DOHH2 (cell line): ENCODE measurements at regions not wholly inside any gene's neighbourhood (a gene's known extent, or its start where the extent isn't known, plus 50 kb on each side); places are given as distances from the start of the nearest gene placed in this dataset.

ENCODE experiments used
- H3F3A ChIP-seq: fragments of 200-600 bp; sonication (generic), shearing (Covaris generic); 2 replicates; pipeline ENCODE4 v1.6.0; 2016; ENCODE audit warnings: antibody characterized with exemption, mild to moderate bottlenecking; ENCODE audit not compliant: control insufficient read depth, insufficient read depth
- H3K27ac ChIP-seq: fragments of 200-600 bp; sonication (generic); 2 replicates; pipeline ENCODE4 v1.5.1; 2014; ENCODE audit warnings: low read depth, mild to moderate bottlenecking, low read length, moderate library complexity
- H3K27me3 ChIP-seq: fragments of 200-600 bp; sonication (generic); 2 replicates; pipeline ENCODE4 v1.6.1; 2014; ENCODE audit warnings: mild to moderate bottlenecking, low read length, mixed read lengths; ENCODE audit not compliant: control insufficient read depth
- H3K36me3 ChIP-seq: fragments of 200-600 bp; sonication (generic); 2 replicates; pipeline ENCODE4 v1.6.1; 2014; ENCODE audit warnings: mild to moderate bottlenecking, low read length, moderate library complexity, mixed read lengths; ENCODE audit not compliant: control insufficient read depth
- H3K4me1 ChIP-seq: fragments of 200-600 bp; sonication (generic); 2 replicates; pipeline ENCODE4 v1.6.1; 2014; ENCODE audit warnings: mild to moderate bottlenecking, low read length, mixed read lengths; ENCODE audit not compliant: control insufficient read depth
- H3K4me2 ChIP-seq: fragments of 200-600 bp; sonication (generic); 2 replicates; pipeline ENCODE4 v1.6.0; 2014; ENCODE audit warnings: mild to moderate bottlenecking, low read length, moderate library complexity
- H3K4me3 ChIP-seq: fragments of 200-600 bp; sonication (generic); 2 replicates; pipeline ENCODE4 v1.5.1; 2014; ENCODE audit warnings: mild to moderate bottlenecking, low read length, mixed read lengths
- H3K79me2 ChIP-seq: fragments of 200-600 bp; sonication (generic); 2 replicates; pipeline ENCODE4 v1.6.1; 2014; ENCODE audit warnings: mild to moderate bottlenecking, low read length, mixed read lengths; ENCODE audit not compliant: control insufficient read depth
- H3K9me2 ChIP-seq: fragments of 200-600 bp; sonication (generic); replicated peaks from 2 replicates; pipeline ENCODE4 v1.6.1; 2014; ENCODE audit warnings: mild to moderate bottlenecking, low read length, mixed read lengths; ENCODE audit not compliant: control insufficient read depth
- H3K9me3 ChIP-seq: fragments of 200-600 bp; sonication (generic); 2 replicates; pipeline ENCODE4 v1.6.1; 2014; ENCODE audit warnings: antibody characterized with exemption, low read length, mixed read lengths; ENCODE audit not compliant: control insufficient read depth, insufficient read depth
- H4K20me1 ChIP-seq: fragments of 200-600 bp; sonication (generic); 2 replicates; pipeline ENCODE4 v1.6.0; 2014; ENCODE audit warnings: low read depth, mild to moderate bottlenecking, antibody characterized with exemption, low read length, moderate library complexity; ENCODE audit not compliant: control insufficient read depth, insufficient read depth
- EZH2phosphoT487 ChIP-seq: fragments of 200-600 bp; sonication (generic); IDR thresholded peaks from 2 replicates; pipeline ENCODE4 v1.6.1; 2017; ENCODE audit warnings: borderline replicate concordance, mild to moderate bottlenecking, antibody characterized with exemption, low read length, moderate library complexity, mixed read lengths
- TF ChIP-seq, protein P1 (sequence below): fragments of 200-600 bp; sonication (generic); IDR thresholded peaks from one replicate; pipeline ENCODE4 v1.5.1; 2014; ENCODE audit warnings: antibody characterized with exemption, mild to moderate bottlenecking, low read depth, low read length; ENCODE audit not compliant: poor library complexity, severe bottlenecking

DNA sequence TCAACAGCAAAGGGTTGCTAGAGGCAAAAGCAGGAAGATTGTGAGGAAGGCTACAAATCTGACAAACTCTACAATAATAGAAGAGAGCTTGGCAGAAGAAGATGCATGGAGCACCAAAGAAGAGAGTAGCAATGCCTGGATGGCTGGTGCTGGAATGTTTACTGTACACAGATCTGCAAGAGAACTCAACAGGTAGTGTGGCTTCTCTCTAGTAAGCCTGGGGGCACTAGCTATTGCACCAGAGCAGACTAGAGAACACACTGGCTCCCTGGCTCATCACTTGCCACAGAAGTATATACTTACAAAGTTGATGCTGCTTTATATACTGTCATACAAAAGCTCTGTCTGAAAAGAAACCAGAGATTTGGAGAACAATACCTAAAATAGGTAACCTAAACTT, 475.0 kb upstream of the NCAM2 start:
- H3K4me2 ChIP-seq, result no peak overlapping the region
- H3K9me2 ChIP-seq, result no peaks in the 10 kb centered on the region
- no peaks in the 10 kb centered on the region for H3F3A ChIP-seq
- H4K20me1 ChIP-seq, result no peaks in the 10 kb centered on the region
- no peak overlapping the region for H3K4me3 ChIP-seq
- no peak overlapping the region for H3K27ac ChIP-seq
- no peaks in the 10 kb centered on the region for H3K4me1 ChIP-seq
- H3K9me3 ChIP-seq, result peaks cover 2% of the 10 kb centered on the region; the same call in 1 of the 2 replicates
- H3K79me2 ChIP-seq, result no peaks in the 10 kb centered on the region
- H3K36me3 ChIP-seq, result no peaks in the 10 kb centered on the region
- TF ChIP-seq, protein P1, sequence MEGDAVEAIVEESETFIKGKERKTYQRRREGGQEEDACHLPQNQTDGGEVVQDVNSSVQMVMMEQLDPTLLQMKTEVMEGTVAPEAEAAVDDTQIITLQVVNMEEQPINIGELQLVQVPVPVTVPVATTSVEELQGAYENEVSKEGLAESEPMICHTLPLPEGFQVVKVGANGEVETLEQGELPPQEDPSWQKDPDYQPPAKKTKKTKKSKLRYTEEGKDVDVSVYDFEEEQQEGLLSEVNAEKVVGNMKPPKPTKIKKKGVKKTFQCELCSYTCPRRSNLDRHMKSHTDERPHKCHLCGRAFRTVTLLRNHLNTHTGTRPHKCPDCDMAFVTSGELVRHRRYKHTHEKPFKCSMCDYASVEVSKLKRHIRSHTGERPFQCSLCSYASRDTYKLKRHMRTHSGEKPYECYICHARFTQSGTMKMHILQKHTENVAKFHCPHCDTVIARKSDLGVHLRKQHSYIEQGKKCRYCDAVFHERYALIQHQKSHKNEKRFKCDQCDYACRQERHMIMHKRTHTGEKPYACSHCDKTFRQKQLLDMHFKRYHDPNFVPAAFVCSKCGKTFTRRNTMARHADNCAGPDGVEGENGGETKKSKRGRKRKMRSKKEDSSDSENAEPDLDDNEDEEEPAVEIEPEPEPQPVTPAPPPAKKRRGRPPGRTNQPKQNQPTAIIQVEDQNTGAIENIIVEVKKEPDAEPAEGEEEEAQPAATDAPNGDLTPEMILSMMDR, result no peak
- TF ChIP-seq EZH2phosphoT487, result no peak
- H3K27me3 ChIP-seq, result no peaks in the 10 kb centered on the region

DNA sequence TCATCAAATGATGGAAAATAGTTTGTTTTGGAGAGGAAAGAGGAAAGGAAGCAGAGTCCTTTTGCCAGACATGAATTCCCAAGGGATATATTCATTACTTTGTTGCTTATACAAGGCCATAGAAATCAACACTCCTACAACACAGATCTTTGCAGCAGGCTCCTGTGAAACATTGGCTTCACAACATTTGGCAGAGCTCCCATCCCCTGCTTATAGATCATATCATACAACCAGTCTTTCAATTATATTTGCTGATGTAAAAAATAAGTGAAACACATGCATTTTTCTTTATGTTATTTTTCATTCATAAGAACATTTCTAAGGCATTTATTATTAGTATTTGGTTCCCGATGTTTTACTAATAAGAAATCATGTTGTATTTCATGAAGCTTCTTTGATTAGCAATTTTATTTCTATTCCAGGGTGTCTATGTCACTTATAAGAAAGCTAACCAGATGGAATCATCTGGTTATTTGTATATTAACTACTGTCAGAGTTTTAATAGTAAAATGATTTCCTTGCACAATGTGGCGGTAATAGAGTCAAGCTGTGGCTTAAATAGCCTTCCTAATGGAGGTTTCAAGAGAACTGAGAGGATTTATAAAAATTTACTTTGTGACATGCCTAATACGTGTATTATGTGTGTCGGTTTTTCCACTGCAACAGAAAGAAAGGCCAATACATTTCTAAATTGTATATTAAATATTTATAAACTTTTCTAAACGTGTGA, 470.3 kb upstream of the NCAM2 start:
- Histone ChIP-seq H3K27me3 (no peaks in the 10 kb centered on the region), H3K4me3 (no peak overlapping the region), H3F3A (no peaks in the 10 kb centered on the region), H3K27ac (no peak overlapping the region), H3K36me3 (no peaks in the 10 kb centered on the region), H3K4me1 (no peaks in the 10 kb centered on the region), H4K20me1 (no peaks in the 10 kb centered on the region), H3K9me2 (no peaks in the 10 kb centered on the region), H3K79me2 (no peaks in the 10 kb centered on the region), H3K4me2 (no peak overlapping the region), H3K9me3 (no peaks in the 10 kb centered on the region)
- no peak for TF ChIP-seq EZH2phosphoT487
- TF ChIP-seq, protein P1, result no peak

DNA sequence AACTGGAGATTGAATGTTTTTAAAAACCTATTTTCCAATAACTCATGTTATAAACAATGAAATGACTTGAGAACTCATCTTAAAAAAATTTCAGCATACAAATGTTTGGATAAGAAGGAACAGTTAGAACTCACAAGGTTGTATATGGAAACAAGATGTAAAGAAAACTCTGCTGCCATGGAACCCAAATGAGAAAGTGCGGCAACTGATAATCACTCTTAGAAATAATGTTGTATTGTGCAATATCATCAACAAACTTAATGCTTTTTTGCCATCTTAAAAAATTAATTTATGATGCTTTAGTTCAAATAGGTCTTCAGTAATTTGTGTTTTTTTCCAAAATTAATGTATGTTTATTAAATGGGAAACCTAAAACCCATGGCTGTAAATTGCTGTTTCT, 461.1 kb upstream of the NCAM2 start:
- H3K36me3 ChIP-seq, result no peaks in the 10 kb centered on the region
- TF ChIP-seq, protein P1, result no peak
- TF ChIP-seq EZH2phosphoT487, result no peak

More for the DNA sequence above, 461.1 kb upstream of the NCAM2 start:
- no peak overlapping the region for H3K4me2 ChIP-seq
- no peak overlapping the region for H3K27ac ChIP-seq
- H3K4me1 ChIP-seq, result no peaks in the 10 kb centered on the region
- H3K9me3 ChIP-seq, result no peaks in the 10 kb centered on the region
- H4K20me1 ChIP-seq, result no peaks in the 10 kb centered on the region
- H3F3A ChIP-seq, result no peaks in the 10 kb centered on the region
- no peak overlapping the region for H3K4me3 ChIP-seq
- H3K27me3 ChIP-seq, result no peaks in the 10 kb centered on the region
- H3K79me2 ChIP-seq, result no peaks in the 10 kb centered on the region
- H3K9me2 ChIP-seq, result no peaks in the 10 kb centered on the region
